HCT116 (cell line): ENCODE measurements at regions not wholly inside any gene's neighbourhood (a gene's known extent, or its start where the extent isn't known, plus 50 kb on each side); places are given as distances from the start of the nearest gene placed in this dataset.
"Not testable (repeated sequence)": the region's sequence is repeated elsewhere in the genome, so short reads cannot be mapped to it uniquely, and the experiment has no call there.

Experiments
- ATAC-seq: fragments of 200-7000 bp; cut with Tn5 transposase; 2 replicates; pipeline ENCODE4 v1.9.1; 2020; ENCODE audit warnings: mild to moderate bottlenecking, moderate library complexity
- BruUV-seq: library from RNA; stranded (reverse); fragments of 400-500 nt; replicated peaks from 2 replicates; lab custom pipeline; 2021; lab: Mats Ljungman, UMichigan
- CTCF ChIA-PET: fragments of 300-600 bp; sonication (Branson Sonifier 250); formaldehyde crosslinking; loops from one replicate; lab custom pipeline; 2021; ENCODE audit warnings: antibody characterized with exemption; lab: Charles Lee
- POLR2A ChIA-PET: fragments of 300-600, 350-600 bp; sonication (Branson Sonifier 250); formaldehyde crosslinking; loops from one replicate; lab custom pipeline; 2021; ENCODE audit warnings: antibody characterized with exemption; lab: Charles Lee
- RAD21 ChIA-PET, 2 experiments: fragments of 300-600 bp; sonication (Branson Sonifier 250); formaldehyde crosslinking; loops; one replicate each; lab custom pipeline; 2023; ENCODE audit warnings: low total read pairs in 2 of 2; ENCODE audit not compliant: uncharacterized antibody in 2 of 2, unreplicated experiment in 2 of 2, low non-redundant PET in 1 of 2; lab: Charles Lee
- DNase-seq: peaks from one replicate; pipeline ENCODE4 v3.0.0-alpha.2; 2010; ENCODE audit warnings: low read depth, low spot score
- H2AFZ ChIP-seq: fragments of 200-600 bp; shearing (Covaris generic), sonication (generic); 2 replicates; pipeline ENCODE4 v1.6.1; 2017; ENCODE audit warnings: low read depth, mixed run types, mixed read lengths, antibody characterized with exemption, low read length; ENCODE audit not compliant: poor library complexity, severe bottlenecking
- H3K27ac ChIP-seq: 2 replicates; pipeline ENCODE4 v1.5.1; 2012; ENCODE audit warnings: low read depth, low read length
- H3K27me3 ChIP-seq: fragments of 200-600 bp; sonication (generic); 2 replicates; pipeline ENCODE4 v1.6.1; 2016; ENCODE audit warnings: mixed run types, low read length, mixed read lengths; ENCODE audit not compliant: insufficient read depth
- H3K36me3 ChIP-seq, 2 experiments: fragments of 200-500 bp in 1 of 2; fragments of 200-600 bp in 1 of 2; sonication (Bioruptor generic) in 1 of 2; sonication (generic) in 1 of 2; 2 replicates each; pipeline versions ENCODE4 v1.5.1 to v1.6.1; 2014 to 2016; ENCODE audit warnings: low read length in 2 of 2, inconsistent platforms in 1 of 2, mixed read lengths in 1 of 2, mixed run types in 1 of 2; ENCODE audit not compliant: insufficient read depth in 2 of 2, control insufficient read depth in 1 of 2
- H3K4me1 ChIP-seq, 2 experiments: fragments of 200-600 bp in 1 of 2; sonication (generic) in 1 of 2; 2 replicates each; pipeline versions ENCODE4 v1.5.1 to v1.6.1; 2012 to 2017; ENCODE audit warnings: low read length in 2 of 2, inconsistent platforms in 1 of 2, mild to moderate bottlenecking in 1 of 2, mixed read lengths in 1 of 2, mixed run types in 1 of 2, moderate library complexity in 1 of 2; ENCODE audit not compliant: insufficient read depth in 2 of 2, control insufficient read depth in 1 of 2
- H3K4me2 ChIP-seq: fragments of 200-600 bp; sonication (generic); 2 replicates; pipeline ENCODE4 v1.6.1; 2017; ENCODE audit warnings: mixed run types, low read length, mixed read lengths
- H3K4me3 ChIP-seq, 2 experiments: fragments of 200-600 bp in 1 of 2; sonication (generic) in 1 of 2; replicated peaks in 1 of 2; 2 replicates each; pipeline ENCODE4 v1.5.1; 2011 to 2016; ENCODE audit warnings: low read length in 2 of 2, control low read depth in 1 of 2, low read depth in 1 of 2, mild to moderate bottlenecking in 1 of 2, mixed read lengths in 1 of 2, mixed run types in 1 of 2
- H3K79me2 ChIP-seq: fragments of 200-600 bp; sonication (generic); 2 replicates; pipeline ENCODE4 v1.6.1; 2017; ENCODE audit warnings: mild to moderate bottlenecking, mixed run types, low read length, moderate library complexity, mixed read lengths; ENCODE audit not compliant: insufficient read depth
- H3K9ac ChIP-seq: fragments of 200-600 bp; sonication (generic); 2 replicates; pipeline ENCODE4 v1.6.1; 2016; ENCODE audit warnings: low read length, mixed read lengths
- H3K9me2 ChIP-seq: fragments of 200-600 bp; sonication (generic), shearing (Covaris generic); 2 replicates; pipeline ENCODE4 v1.6.1; 2017; ENCODE audit warnings: mixed run types, mild to moderate bottlenecking, moderate library complexity; ENCODE audit not compliant: insufficient read depth
- H3K9me3 ChIP-seq, 2 experiments: fragments of 200-500 bp in 1 of 2; fragments of 200-600 bp in 1 of 2; sonication (Bioruptor generic) in 1 of 2; sonication (generic) in 1 of 2; 2 replicates each; pipeline ENCODE4 v1.6.1; 2014 to 2017; ENCODE audit warnings: low read length in 2 of 2, mixed read lengths in 2 of 2, inconsistent platforms in 1 of 2, low read depth in 1 of 2, mild to moderate bottlenecking in 1 of 2, mixed run types in 1 of 2, moderate library complexity in 1 of 2; ENCODE audit not compliant: control insufficient read depth in 1 of 2, insufficient read depth in 1 of 2
- H4K20me1 ChIP-seq: fragments of 200-600 bp; sonication (generic), shearing (Covaris generic); 2 replicates; pipeline ENCODE4 v1.6.1; 2017; ENCODE audit warnings: mixed run types, mild to moderate bottlenecking, moderate library complexity; ENCODE audit not compliant: insufficient read depth
- CBX3 ChIP-seq: IDR thresholded peaks from 2 replicates; pipeline ENCODE4 v1.6.1; 2012; ENCODE audit warnings: low read depth
- EGR1 ChIP-seq: IDR thresholded peaks from 2 replicates; pipeline ENCODE4 v1.6.1; 2012; ENCODE audit warnings: low read depth
- ELF1 ChIP-seq: IDR thresholded peaks from 2 replicates; pipeline ENCODE4 v1.6.1; 2012; ENCODE audit warnings: low read depth, borderline replicate concordance
- FOSL1 ChIP-seq: IDR thresholded peaks from 2 replicates; pipeline ENCODE4 v1.6.1; 2012; ENCODE audit warnings: low read depth
- POLR2A ChIP-seq: IDR thresholded peaks from 2 replicates; pipeline ENCODE4 v1.7.0; 2011; ENCODE audit warnings: borderline replicate concordance; ENCODE audit not compliant: insufficient read depth, insufficient read length; ENCODE audit errors: extremely low read depth
- YY1 ChIP-seq: IDR thresholded peaks from 2 replicates; pipeline ENCODE4 v1.6.1; 2011; ENCODE audit warnings: low read length, low read depth, moderate library complexity, mild to moderate bottlenecking; ENCODE audit not compliant: insufficient replicate concordance; ENCODE audit errors: extremely low read depth
- intact Hi-C: fragments of 100-400 bp; cut with micrococcal nuclease; formaldehyde crosslinking; loops from 2 replicates; pipeline ENCODE4 v1.10.0; 2022
- TF ChIP-seq, protein P1 (sequence below): IDR thresholded peaks from 2 replicates; pipeline ENCODE4 v1.6.1; 2012

DNA sequence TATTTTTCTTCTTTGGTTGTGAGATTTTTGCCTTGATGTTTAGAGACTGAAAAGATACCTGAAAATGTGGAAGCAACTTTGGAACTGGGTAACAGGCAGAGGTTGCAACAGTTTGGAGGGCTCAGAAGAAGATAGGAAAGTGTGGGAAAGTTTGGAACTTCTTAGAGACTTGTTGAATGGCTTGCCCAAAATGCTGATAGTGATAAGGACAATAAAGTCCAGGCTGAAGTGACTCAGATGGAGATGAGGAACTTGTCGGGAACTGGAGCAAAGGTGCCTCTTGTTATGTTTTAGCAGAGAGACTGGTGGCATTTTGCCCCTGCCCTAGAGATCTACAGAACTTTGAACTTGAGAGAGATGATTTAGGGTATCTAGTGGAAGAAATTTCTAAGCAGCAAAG, 171.8 kb downstream of the REEP3 start:
- H3K27ac ChIP-seq, H3K79me2 ChIP-seq, H3K9ac ChIP-seq, ATAC-seq, H3K9me3 ChIP-seq, H3K4me3 ChIP-seq, RAD21 ChIA-PET, intact Hi-C loops, H3K9me2 ChIP-seq, H4K20me1 ChIP-seq, BruUV-seq, H3K27me3 ChIP-seq, CTCF ChIA-PET, DNase-seq, POLR2A ChIA-PET, H3K36me3 ChIP-seq, H3K4me2 ChIP-seq: not testable (repeated sequence)
- peaks cover 10 to 36% of the 10 kb centered on the region in 2 experiments for H3K4me1 ChIP-seq
- H2AFZ ChIP-seq, result peak overlapping the region; percentile 68

DNA sequence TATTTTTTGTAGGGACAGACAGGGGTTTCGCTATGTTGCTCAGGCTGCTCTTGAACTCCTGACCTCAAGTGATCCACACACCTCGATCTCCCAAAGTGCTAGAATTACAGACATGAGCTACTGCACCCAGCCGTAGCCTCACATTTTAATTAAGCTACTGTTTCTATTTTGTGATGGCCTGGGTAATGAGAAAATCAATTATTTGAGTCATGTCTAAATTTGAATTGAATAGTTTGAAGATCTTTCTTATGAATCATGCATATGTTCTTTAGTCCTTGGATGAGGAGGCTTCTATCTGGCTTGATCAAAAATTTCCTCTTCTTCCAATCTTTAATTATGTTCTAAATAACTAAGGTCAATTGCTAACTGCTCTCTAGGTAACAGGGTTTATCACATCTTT, 175.0 kb downstream of the REEP3 start:
- ChIA-PET CTCF (no interaction called here), POLR2A (no interaction called here), RAD21 (no interaction called here)
- H3K79me2 ChIP-seq, result no peaks in the 10 kb centered on the region
- intact Hi-C loops, result no loop called here
- no peaks in the 10 kb centered on the region for H3K9me2 ChIP-seq
- H2AFZ ChIP-seq, result peak overlapping the region; percentile 79
- H3K9ac ChIP-seq, result no peak overlapping the region
- H4K20me1 ChIP-seq, result no peaks in the 10 kb centered on the region
- peak overlapping the region in 1 of 2 experiments; percentile 14; a peak in 1 of 4 replicates for H3K4me3 ChIP-seq
- no peak for DNase-seq
- H3K4me2 ChIP-seq, result peak overlapping the region; percentile 39
- no TSS peak for BruUV-seq
- TF ChIP-seq YY1, result no peak
- TF ChIP-seq FOSL1, result peak; percentile 52; the same call in 1 of the 2 replicates
- no peak for TF ChIP-seq POLR2A
- no peak for TF ChIP-seq CBX3
- TF ChIP-seq ELF1, result no peak
- TF ChIP-seq, protein P1, sequence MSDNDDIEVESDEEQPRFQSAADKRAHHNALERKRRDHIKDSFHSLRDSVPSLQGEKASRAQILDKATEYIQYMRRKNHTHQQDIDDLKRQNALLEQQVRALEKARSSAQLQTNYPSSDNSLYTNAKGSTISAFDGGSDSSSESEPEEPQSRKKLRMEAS, result no peak
- no peak for TF ChIP-seq EGR1
- TF ChIP-seq, all 23 proteins: peak for 1
- H3K4me1 ChIP-seq, result peaks cover 34 to 67% of the 10 kb centered on the region in 2 experiments
- no peaks in the 10 kb centered on the region for H3K9me3 ChIP-seq
- no peaks in the 10 kb centered on the region for H3K36me3 ChIP-seq
- no peak overlapping the region; the same call in 1 of the 2 replicates for H3K27ac ChIP-seq
- H3K27me3 ChIP-seq, result no peaks in the 10 kb centered on the region
- ATAC-seq, result no peak
